Erythroblast (primary cell): ENCODE measurements at regions not wholly inside any gene's neighbourhood (a gene's known extent, or its start where the extent isn't known, plus 50 kb on each side); places are given as distances from the start of the nearest gene placed in this dataset.
"Not testable (repeated sequence)": the region's sequence is repeated elsewhere in the genome, so short reads cannot be mapped to it uniquely, and the experiment has no call there.

Experiments
- DNase-seq, 2 experiments: peaks; one replicate each; lab custom pipeline; 2025; lab: John Stamatoyannopoulos, UW
- GATA1 ChIP-seq: IDR thresholded peaks from 2 replicates; pipeline ENCODE4 v1.6.1; 2011; ENCODE audit warnings: low read depth, mild to moderate bottlenecking, control low read depth, low read length, moderate library complexity
- POLR2A ChIP-seq: IDR thresholded peaks from 2 replicates; pipeline ENCODE4 v1.6.1; 2011; ENCODE audit warnings: mild to moderate bottlenecking, low read length

DNA sequence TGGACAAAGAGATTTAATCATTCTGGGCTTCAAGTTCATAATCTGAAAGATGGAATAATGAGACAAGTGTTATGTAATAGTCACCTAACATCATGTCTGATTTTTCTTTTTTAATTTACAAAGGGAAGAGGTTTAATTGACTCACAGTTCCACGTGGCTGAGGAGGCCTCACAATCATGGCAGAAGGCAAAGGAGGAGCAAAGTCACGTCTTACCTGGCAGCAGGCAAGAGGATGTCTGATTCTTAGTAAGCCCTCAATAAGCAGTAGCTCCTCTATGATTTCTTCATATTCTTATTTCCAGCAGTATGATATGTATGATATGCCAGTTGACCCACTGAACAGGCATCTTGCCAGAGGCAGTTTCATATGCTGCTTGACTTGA lies 152.7 kb downstream of the S1PR1 start:
- DNase-seq, result no peak
- TF ChIP-seq POLR2A (no peak), GATA1 (no peak)

DNA sequence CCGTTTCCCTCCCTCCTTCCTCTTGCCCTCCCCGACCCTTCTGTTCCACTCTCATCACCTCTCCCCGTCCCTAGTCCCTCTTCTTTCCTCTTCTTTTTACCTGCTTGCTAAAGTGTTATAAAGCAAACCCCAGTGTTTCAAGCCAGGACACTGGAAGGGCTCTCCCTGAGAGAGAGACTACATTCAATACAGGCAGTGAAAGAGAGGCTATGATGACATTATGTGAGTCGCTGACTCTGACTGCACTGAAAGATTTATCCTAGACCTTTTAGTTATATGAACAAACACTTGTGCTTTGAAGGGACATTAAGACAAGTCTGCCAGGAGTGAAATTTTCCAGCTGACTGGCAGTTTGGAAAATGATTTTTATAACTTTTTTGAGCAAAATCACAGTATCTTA lies 155.7 kb downstream of the S1PR1 start:
- DNase-seq, result no peak
- TF ChIP-seq POLR2A (no peak), GATA1 (no peak)

DNA sequence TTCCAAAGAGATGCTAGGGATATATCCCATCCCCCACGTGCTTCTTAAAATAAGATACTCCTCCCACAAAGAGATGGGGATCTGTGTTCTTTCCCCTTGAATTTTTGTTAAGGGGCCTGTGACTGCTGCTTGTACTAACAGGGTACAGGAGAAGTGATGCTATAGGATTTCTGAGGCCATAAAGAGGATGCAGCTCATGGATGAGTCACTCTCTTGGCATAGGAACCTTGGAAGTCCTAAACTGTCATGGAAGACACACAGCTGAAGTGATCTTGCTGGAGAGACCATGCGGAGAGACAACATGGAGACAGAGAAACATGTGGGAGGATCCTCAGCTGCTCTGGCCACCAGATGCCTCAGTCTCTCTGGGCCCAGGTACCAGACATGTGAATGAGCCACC lies 157.2 kb downstream of the S1PR1 start:
- TF ChIP-seq GATA1, result no peak
- no peak for DNase-seq

DNA sequence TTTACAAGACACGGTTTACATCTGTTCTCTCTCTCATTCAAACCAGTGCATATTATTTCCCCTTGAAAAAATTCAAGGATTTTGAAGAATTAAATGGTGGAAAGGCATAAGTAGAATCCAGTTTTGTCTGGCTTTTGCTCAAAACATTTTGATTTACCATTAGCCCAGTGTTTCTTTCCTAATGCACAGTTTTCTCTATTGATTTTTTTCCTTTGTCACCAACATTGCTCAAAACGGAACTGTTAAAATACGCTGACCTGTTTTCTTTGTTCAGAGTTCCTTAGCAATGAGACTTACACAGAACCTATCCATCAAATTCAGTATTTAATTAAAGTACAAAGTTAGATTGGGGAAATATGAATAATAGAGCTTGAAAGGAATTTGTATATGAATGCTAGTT lies 162.4 kb downstream of the S1PR1 start:
- no peak for DNase-seq
- TF ChIP-seq GATA1 (no peak), POLR2A (no peak)

DNA sequence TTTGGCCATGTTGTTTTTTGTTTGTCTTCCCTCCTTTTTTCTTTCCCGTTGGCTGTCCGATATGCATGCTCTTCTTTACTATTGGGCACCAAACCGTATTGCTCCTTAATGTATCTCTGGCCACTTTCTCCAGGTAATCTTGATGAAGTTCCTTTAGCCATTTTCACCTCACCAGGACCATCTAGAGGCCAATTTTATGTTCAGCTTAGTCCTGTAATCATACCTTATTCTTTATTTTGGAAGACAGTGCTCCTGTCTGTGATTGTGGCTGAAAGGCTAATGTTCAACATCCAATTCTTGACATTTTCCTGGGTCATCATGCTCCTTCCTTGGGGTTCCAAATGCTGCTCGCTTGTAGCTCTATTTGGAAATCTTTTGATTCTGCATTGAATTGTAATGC lies 169.5 kb downstream of the S1PR1 start:
- TF ChIP-seq GATA1, result no peak
- no peak for DNase-seq

DNA sequence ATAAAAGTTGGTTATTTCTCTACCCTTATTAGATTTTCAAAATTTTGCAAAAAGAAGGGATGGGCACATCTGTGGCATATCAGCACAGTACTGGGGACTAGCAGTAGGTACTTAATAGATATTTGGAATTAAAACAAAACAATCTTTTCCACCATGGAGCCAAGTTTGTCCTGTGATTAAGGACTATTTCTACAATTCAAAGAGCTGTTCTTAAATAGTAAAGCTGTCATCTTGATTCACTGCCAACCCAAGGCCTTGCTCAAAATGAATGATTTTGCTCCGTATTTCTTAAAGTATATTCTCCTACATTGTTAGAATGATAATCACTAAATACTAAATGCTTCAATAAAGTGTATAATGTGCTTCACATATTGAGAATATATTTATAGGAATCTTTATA lies 169.9 kb downstream of the S1PR1 start:
- TF ChIP-seq GATA1, result no peak
- TF ChIP-seq POLR2A, result no peak
- no peak for DNase-seq

DNA sequence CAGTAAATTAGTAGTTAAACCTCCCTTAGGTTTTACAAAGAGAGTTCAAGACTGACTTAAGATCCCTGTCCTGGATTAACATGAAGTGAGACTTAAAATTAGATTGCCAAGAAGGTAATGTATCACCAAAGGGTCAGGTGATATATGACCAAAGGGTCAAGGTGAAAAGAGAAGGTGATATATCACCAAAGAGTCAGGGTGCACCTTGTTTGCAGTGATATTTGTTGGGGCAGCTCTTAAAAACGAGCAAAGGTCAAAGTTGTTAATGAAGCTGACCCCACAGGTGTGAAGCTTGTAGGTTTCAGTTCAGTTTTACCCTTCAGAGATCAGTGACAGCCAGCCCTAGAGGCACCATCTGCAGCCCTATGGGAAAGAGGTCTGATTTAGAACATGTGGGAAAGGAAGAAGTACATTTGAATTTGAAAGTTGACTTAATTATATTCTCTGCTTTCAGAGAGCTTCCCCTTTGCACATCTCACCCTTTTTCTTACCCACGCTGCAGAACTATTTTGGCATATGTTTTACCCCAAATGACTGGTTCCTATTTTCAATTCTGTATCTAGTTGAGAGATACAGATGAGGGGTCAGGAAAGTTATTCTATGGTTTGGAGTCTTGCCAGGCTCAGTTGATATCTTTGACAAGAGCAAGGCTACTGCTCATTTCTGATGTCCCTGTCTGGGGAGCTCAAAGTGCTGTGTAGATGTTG lies 170.8 kb downstream of the S1PR1 start:
- no peak for TF ChIP-seq POLR2A
- TF ChIP-seq GATA1, result no peak
- no peak for DNase-seq

DNA sequence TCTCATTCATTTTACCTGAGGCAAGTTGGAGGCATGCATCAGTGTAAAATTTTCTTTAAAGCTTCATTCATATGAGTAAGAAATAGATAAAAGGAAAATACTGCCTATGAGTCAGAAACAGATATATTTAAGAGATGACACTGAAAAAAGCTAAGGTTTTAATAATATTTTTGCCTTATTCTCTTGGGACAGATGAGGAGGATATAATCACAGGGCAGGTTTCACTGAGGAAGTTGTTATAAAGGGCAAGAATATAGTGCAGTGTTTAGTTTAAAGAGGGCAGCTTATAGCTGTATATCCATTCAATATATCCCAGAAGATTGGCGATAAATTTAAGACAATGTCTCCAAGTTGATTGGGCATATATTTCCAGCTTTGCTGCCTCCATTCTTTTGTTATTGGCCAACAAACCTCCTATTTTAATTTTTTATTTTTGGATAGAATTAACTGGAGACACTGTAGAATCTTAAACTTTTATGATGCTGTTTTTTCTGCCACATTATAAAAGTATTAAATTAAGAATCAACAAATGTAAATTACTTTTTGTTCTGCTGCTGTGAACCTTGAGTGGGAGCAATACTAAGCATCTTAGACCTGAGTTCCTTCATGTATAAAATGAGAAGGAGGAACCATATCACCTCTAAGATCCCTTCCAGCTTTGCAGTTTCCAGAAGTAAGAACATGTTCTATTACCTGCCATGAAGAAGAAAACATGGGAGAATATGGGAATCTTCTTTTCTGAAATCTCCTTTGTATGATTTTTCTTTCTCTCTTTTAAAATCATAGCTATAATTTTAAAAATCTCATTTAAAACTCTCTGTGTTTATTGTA lies 171.6 kb downstream of the S1PR1 start:
- no peak for TF ChIP-seq GATA1
- no peak for TF ChIP-seq POLR2A
- DNase-seq, result no peak

DNA sequence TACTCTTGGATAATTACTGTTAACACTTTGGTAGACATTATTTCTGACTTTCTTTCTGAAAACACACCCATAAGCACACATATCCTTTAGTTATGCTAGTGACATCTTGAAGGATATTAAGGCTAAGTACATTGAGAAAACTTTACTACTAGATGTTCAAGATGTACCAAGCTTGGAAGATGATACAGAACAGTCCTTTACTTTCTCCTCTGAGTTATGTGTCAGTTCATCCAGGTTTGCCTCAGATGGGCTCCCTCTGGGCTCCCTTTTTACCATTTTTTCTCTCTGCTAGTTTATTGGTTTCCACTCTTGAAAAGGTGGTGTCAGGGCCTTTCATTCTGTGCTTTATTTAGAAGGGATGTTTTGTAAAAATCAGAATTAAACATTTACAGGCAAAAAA lies 172.3 kb downstream of the S1PR1 start:
- DNase-seq, result no peak
- TF ChIP-seq GATA1, result no peak
- TF ChIP-seq POLR2A, result no peak

DNA sequence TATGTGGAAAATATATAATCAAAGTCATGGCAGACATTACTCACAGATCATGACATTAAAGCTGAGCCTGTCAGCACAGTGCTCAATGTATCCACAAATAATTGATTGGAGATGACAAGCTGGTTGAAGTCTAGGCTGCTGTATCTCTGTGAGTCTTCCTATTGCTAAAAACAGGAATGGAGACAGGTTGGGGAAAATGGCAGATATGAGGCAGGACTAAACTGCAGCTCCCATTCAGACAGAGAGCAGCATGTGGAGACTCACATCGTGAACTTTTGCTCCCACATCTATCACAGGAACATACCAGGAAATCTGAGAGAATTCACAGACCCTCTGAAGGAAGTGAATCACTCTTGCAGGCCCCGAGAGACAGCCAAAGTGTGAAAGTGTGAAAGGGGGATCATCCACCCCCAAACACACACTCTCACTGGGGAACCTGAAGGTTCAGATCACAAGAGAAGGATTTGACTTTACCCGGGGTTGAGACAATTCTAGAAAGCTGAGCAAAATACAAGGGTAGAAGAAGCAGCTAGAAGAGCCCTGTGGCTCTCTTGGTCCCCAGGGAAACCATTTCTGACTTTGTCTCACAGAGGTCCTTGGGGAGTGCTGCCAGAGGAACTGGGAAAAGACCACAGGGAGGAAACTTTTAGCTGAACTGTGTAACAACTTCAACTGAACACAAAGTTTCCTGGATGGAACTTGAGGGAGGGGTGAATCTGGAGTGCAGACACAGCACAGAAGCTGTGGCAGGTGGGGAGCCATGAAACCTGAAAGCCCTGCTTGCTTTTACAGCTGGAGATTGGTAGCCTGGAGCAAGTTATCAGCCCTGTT lies 173.4 kb downstream of the S1PR1 start:
- TF ChIP-seq GATA1 (no peak), POLR2A (no peak)
- DNase-seq, result no peak

DNA sequence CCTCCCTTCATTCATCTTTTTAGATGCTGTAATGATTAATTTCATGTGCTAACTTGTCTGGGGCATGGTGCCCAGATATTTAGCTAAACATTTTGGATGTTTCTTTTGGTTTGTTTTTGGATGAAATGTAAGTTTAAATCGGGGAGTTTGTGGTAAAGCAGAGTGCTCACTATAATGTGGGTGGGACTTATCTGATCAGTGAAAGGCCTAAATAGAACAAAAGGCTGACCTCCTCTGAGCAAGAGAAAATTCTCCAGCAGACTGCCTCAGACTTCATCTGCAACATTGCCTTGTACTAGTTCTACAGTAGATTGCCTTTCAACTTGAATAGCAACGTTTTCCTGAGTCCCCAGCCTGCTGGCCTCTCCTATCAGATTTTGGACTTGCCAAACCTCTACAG lies 183.6 kb downstream of the S1PR1 start:
- TF ChIP-seq POLR2A (no peak), GATA1 (no peak)
- no peak for DNase-seq

DNA sequence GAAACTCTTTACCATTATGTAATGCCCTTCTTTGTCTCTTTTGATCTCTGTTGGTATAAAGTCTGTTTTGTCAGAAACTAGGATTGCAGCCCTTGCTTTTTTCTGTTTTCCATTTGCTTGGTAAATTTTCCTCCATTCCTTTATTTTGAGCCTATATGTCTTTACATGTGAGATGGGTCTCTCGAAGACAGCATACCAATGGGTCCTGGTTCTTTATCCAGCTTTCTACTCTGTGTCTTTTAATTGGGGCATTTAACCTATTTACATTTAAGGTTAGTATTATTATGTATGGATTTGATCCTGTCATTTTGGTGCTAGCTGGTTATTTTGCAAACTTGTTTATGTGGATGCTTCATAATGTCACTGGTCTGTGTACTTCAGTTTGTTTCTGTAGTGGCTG lies 191.3 kb downstream of the S1PR1 start:
- DNase-seq, result not testable (repeated sequence)

DNA sequence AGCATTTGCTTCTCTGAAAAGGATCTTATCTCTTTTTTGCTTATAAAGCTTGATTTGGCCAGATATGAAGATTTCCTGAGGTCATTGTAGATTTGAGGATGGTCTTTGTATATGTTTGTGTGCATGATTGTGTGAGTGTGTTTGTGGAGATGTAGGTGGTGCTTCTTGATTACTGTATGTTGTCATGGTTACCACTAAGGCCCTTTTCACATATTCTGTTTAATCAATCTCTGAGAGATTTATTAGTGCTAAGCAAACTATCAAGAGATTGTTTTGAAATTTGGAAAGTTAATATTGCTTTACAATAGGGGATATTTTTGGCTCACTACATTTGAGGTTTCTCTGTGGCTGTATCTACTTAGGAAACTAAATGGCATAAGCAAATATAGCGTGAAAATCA lies 191.7 kb downstream of the S1PR1 start:
- DNase-seq, result no peak

DNA sequence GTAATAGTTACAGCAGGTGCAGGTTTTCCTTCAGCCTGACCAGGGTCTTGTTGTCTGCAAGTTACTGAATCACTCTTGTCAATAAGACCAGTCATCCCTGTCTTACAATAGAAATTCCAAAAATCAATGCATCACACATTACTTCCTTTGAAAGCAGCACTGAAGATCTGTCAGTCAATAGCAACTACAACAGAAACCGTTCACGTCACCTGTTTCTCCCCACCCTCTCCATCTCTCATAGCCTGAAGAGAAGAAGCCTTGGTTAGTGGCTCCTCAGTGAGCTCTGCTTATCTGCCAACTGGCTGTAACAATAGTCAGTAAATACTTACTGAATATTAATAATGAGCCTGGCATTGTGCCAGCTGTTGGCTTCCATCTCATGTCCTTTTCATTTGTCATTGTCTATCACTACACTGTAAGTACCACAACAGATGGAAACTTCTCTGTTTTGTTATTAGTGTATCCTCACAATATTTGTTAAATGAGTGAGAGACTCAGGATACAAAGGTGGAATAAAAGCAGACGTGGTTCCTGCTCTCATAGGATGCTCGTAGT lies 195.2 kb downstream of the S1PR1 start:
- DNase-seq, result no peak

More for the DNA sequence above, 191.7 kb downstream of the S1PR1 start:
- TF ChIP-seq GATA1, result no peak
- no peak for TF ChIP-seq POLR2A

More for the DNA sequence above, 195.2 kb downstream of the S1PR1 start:
- no peak for TF ChIP-seq GATA1
- no peak for TF ChIP-seq POLR2A
